NCI-H526 (cell line): ENCODE measurements at regions not wholly inside any gene's neighbourhood (a gene's known extent, or its start where the extent isn't known, plus 50 kb on each side); places are given as distances from the start of the nearest gene placed in this dataset.
"Not testable (repeated sequence)": the region's sequence is repeated elsewhere in the genome, so short reads cannot be mapped to it uniquely, and the experiment has no call there.

Source experiments
- DNase-seq, 2 experiments: peaks; one replicate each; lab custom pipeline; 2025; lab: John Stamatoyannopoulos, UW

GRCh38 chr3:11898611-11899325, 52.1 kb upstream of the TAMM41 start:
- DNase-seq: no peak

GRCh38 chr3:11899389-11899788, 52.7 kb upstream of the TAMM41 start:
- not testable (repeated sequence) for DNase-seq

- no peak for DNase-seq
Observed at GRCh38 chr3:11899826-11900225, 53.1 kb upstream of the TAMM41 start.

GRCh38 chr3:11900824-11901223, 54.1 kb upstream of the TAMM41 start:
- DNase-seq: no peak

- no peak for DNase-seq
Observed at GRCh38 chr3:11901286-11901875, 54.7 kb upstream of the TAMM41 start.

- no peak for DNase-seq
Observed at GRCh38 chr3:11903047-11903446, 56.4 kb upstream of the TAMM41 start.

- DNase-seq: no peak
Observed at GRCh38 chr3:11903447-11903846, 56.8 kb upstream of the TAMM41 start.

GRCh38 chr3:11904157-11904556, 57.5 kb upstream of the TAMM41 start:
- DNase-seq: no peak

- no peak for DNase-seq
Observed at GRCh38 chr3:11906407-11906806, 59.7 kb upstream of the TAMM41 start.

GRCh38 chr3:11907667-11908660, 61.3 kb upstream of the TAMM41 start:
- no peak for DNase-seq

GRCh38 chr3:11908981-11909698, 62.5 kb upstream of the TAMM41 start:
- no peak for DNase-seq

GRCh38 chr3:11909726-11910125, 63.0 kb upstream of the TAMM41 start:
- DNase-seq: no peak

GRCh38 chr3:11910216-11910930, 63.7 kb upstream of the TAMM41 start:
- DNase-seq: not testable (repeated sequence)

- no peak for DNase-seq
Observed at GRCh38 chr3:11910971-11911531, 64.4 kb upstream of the TAMM41 start.

GRCh38 chr3:11911887-11912286, 65.2 kb upstream of the TAMM41 start:
- DNase-seq: not testable (repeated sequence)

GRCh38 chr3:11913316-11913715, 66.6 kb upstream of the TAMM41 start:
- DNase-seq: no peak

- DNase-seq: no peak
Observed at GRCh38 chr3:11914041-11914440, 67.4 kb upstream of the TAMM41 start.

GRCh38 chr3:11914651-11915050, 68.0 kb upstream of the TAMM41 start:
- DNase-seq: no peak

GRCh38 chr3:11915621-11916424, 69.1 kb upstream of the TAMM41 start:
- DNase-seq: no peak

GRCh38 chr3:11916425-11916762, 69.7 kb upstream of the TAMM41 start:
- DNase-seq: not testable (repeated sequence)
